IMR-90 (cell line): ENCODE measurements at regions not wholly inside any gene's neighbourhood (a gene's known extent, or its start where the extent isn't known, plus 50 kb on each side); places are given as distances from the start of the nearest gene placed in this dataset.

Experiments
- ATAC-seq: fragments of 200-7000 bp; cut with Tn5 transposase; 2 replicates; pipeline ENCODE4 v1.9.1; 2020; ENCODE audit warnings: low read depth, mild to moderate bottlenecking, moderate library complexity
- BruUV-seq: library from RNA; stranded (reverse); fragments of 400-500 nt; replicated peaks from 2 replicates; lab custom pipeline; 2021; lab: Mats Ljungman, UMichigan
- CTCF ChIA-PET: fragments of 300-600 bp; formaldehyde crosslinking; extraction: SDS; loops from one replicate; lab custom pipeline; 2021; ENCODE audit warnings: antibody characterized with exemption; lab: Yijun Ruan, JAX
- POLR2A ChIA-PET: fragments of 300-600 bp; sonication (Branson Sonifier 250); formaldehyde crosslinking; loops from one replicate; lab custom pipeline; 2022; ENCODE audit warnings: antibody characterized with exemption; ENCODE audit not compliant: unreplicated experiment; lab: Charles Lee
- DNase-seq: peaks from one replicate; pipeline ENCODE4 v3.0.0; 2013
- H2AFZ ChIP-seq: replicated peaks from 2 replicates; pipeline ENCODE3; 2013; ENCODE audit warnings: low read length, mild to moderate bottlenecking; ENCODE audit not compliant: poor library complexity
- H2AK5ac ChIP-seq: 2 replicates; pipeline ENCODE4 v1.6.1; 2013; ENCODE audit warnings: low read depth, low read length, inconsistent platforms
- H2AK9ac ChIP-seq: replicated peaks from 2 replicates; pipeline ENCODE3; 2013; ENCODE audit warnings: mild to moderate bottlenecking, low read depth, low read length, moderate library complexity; ENCODE audit not compliant: poor library complexity
- H2BK120ac ChIP-seq: 2 replicates; pipeline ENCODE4 v1.6.1; 2013; ENCODE audit warnings: low read depth, low read length, inconsistent platforms
- H2BK15ac ChIP-seq: 3 replicates; pipeline ENCODE4 v1.6.1; 2013; ENCODE audit warnings: low read depth, low read length, inconsistent platforms
- H2BK20ac ChIP-seq: 2 replicates; pipeline ENCODE4 v1.6.1; 2013; ENCODE audit warnings: low read depth, mild to moderate bottlenecking, inconsistent platforms, low read length, moderate library complexity
- H2BK5ac ChIP-seq: 2 replicates; pipeline ENCODE4 v1.6.1; 2013; ENCODE audit warnings: mild to moderate bottlenecking, low read depth, low read length, inconsistent platforms; ENCODE audit not compliant: poor library complexity, severe bottlenecking
- H3K14ac ChIP-seq: replicated peaks from 2 replicates; pipeline ENCODE4 v1.6.1; 2013; ENCODE audit warnings: low read depth, low read length, inconsistent platforms
- H3K18ac ChIP-seq: 2 replicates; pipeline ENCODE4 v1.6.1; 2013; ENCODE audit warnings: low read depth, low read length, control low read depth
- H3K23ac ChIP-seq: 2 replicates; pipeline ENCODE4 v1.6.1; 2013; ENCODE audit warnings: low read depth, low read length, inconsistent platforms
- H3K27ac ChIP-seq: 2 replicates; pipeline ENCODE4 v1.5.1; 2013; ENCODE audit warnings: mild to moderate bottlenecking, control low read depth, low read length; ENCODE audit not compliant: insufficient read depth
- H3K27me3 ChIP-seq: 2 replicates; pipeline ENCODE4 v1.6.1; 2013; ENCODE audit warnings: low read length; ENCODE audit not compliant: control insufficient read depth, insufficient read depth
- H3K36me3 ChIP-seq: 2 replicates; pipeline ENCODE4 v1.6.1; 2013; ENCODE audit warnings: low read length, mixed read lengths; ENCODE audit not compliant: control insufficient read depth, insufficient read depth
- H3K4ac ChIP-seq: 2 replicates; pipeline ENCODE4 v1.6.1; 2013; ENCODE audit warnings: low read depth, low read length, inconsistent platforms
- H3K4me1 ChIP-seq: 2 replicates; pipeline ENCODE4 v1.6.1; 2013; ENCODE audit warnings: low read length, mixed read lengths; ENCODE audit not compliant: control insufficient read depth, insufficient read depth
- H3K4me2 ChIP-seq: 2 replicates; pipeline ENCODE4 v1.6.1; 2013; ENCODE audit warnings: low read depth, mild to moderate bottlenecking, control low read depth, low read length, moderate library complexity
- H3K4me3 ChIP-seq: 2 replicates; pipeline ENCODE4 v1.5.1; 2013; ENCODE audit warnings: low read depth, mild to moderate bottlenecking, control low read depth, low read length, moderate library complexity; ENCODE audit not compliant: insufficient read depth
- H3K56ac ChIP-seq: 2 replicates; pipeline ENCODE4 v1.6.1; 2013; ENCODE audit warnings: low read length, inconsistent platforms; ENCODE audit not compliant: insufficient read depth; ENCODE audit errors: extremely low read depth
- H3K79me1 ChIP-seq, 2 experiments: 2 replicates each; pipeline ENCODE4 v1.6.1; 2013; ENCODE audit warnings: low read length in 2 of 2, inconsistent platforms in 1 of 2, low read depth in 1 of 2
- H3K9ac ChIP-seq: 2 replicates; pipeline ENCODE4 v1.6.1; 2013; ENCODE audit warnings: low read depth, low read length, control low read depth
- H3K9me1 ChIP-seq: 2 replicates; pipeline ENCODE4 v1.6.1; 2013; ENCODE audit warnings: low read length, inconsistent platforms; ENCODE audit not compliant: insufficient read depth
- H3K9me3 ChIP-seq: 2 replicates; pipeline ENCODE4 v1.6.1; 2013; ENCODE audit warnings: low read length; ENCODE audit not compliant: control insufficient read depth, insufficient read depth
- H4K20me1 ChIP-seq: 2 replicates; pipeline ENCODE4 v1.6.1; 2013; ENCODE audit warnings: low read length, inconsistent platforms; ENCODE audit not compliant: insufficient read depth
- H4K5ac ChIP-seq: 2 replicates; pipeline ENCODE4 v1.6.1; 2013; ENCODE audit warnings: mild to moderate bottlenecking, low read depth, low read length, control low read depth
- H4K8ac ChIP-seq, 2 experiments: 2 replicates each; pipeline ENCODE4 v1.6.1; 2013; ENCODE audit warnings: low read depth in 2 of 2, low read length in 2 of 2, control low read depth in 1 of 2, inconsistent platforms in 1 of 2
- H4K91ac ChIP-seq: 2 replicates; pipeline ENCODE4 v1.6.1; 2013; ENCODE audit warnings: low read depth, low read length, inconsistent platforms; ENCODE audit not compliant: insufficient read depth
- BHLHE40 ChIP-seq: fragments of 150-350 bp; IDR thresholded peaks from 2 replicates; pipeline ENCODE4 v1.6.1; 2016; ENCODE audit warnings: mild to moderate bottlenecking, low read depth, low read length
- CEBPB ChIP-seq: IDR thresholded peaks from 2 replicates; pipeline ENCODE4 v1.6.1; 2012; ENCODE audit warnings: low read depth, low read length, improper control_type of control experiment
- CHD1 ChIP-seq: IDR thresholded peaks from 2 replicates; pipeline ENCODE4 v1.6.1; 2012; ENCODE audit warnings: low read depth, low read length, improper control_type of control experiment
- ELK1 ChIP-seq: fragments of 150-350 bp; IDR thresholded peaks from 2 replicates; pipeline ENCODE4 v1.6.1; 2016; ENCODE audit warnings: low read depth, mild to moderate bottlenecking, low read length, moderate library complexity, borderline replicate concordance
- FOS ChIP-seq: fragments of 150-350 bp; IDR thresholded peaks from 2 replicates; pipeline ENCODE4 v1.6.1; 2016; ENCODE audit warnings: low read depth, low read length
- MAFK ChIP-seq: IDR thresholded peaks from 2 replicates; pipeline ENCODE4 v1.6.1; 2012; ENCODE audit warnings: low read depth, low read length, improper control_type of control experiment
- MAZ ChIP-seq: IDR thresholded peaks from 2 replicates; pipeline ENCODE4 v1.6.1; 2012; ENCODE audit warnings: low read depth, mild to moderate bottlenecking, low read length, improper control_type of control experiment, moderate library complexity, borderline replicate concordance
- MXI1 ChIP-seq: IDR thresholded peaks from 2 replicates; pipeline ENCODE4 v1.6.1; 2012; ENCODE audit warnings: low read depth, mild to moderate bottlenecking, low read length, moderate library complexity, borderline replicate concordance
- NFE2L2 ChIP-seq: fragments of 150-350 bp; IDR thresholded peaks from 2 replicates; pipeline ENCODE4 v1.6.1; 2016; ENCODE audit warnings: low read depth, mild to moderate bottlenecking, low read length
- POLR2A ChIP-seq: IDR thresholded peaks from 2 replicates; pipeline ENCODE4 v1.6.1; 2012; ENCODE audit warnings: mild to moderate bottlenecking, low read depth, low read length
- RAD21 ChIP-seq: IDR thresholded peaks from 2 replicates; pipeline ENCODE4 v1.6.1; 2012; ENCODE audit warnings: low read length, improper control_type of control experiment
- RCOR1 ChIP-seq: IDR thresholded peaks from 2 replicates; pipeline ENCODE4 v1.6.1; 2012; ENCODE audit warnings: mild to moderate bottlenecking, low read length, improper control_type of control experiment; ENCODE audit not compliant: insufficient replicate concordance
- RFX5 ChIP-seq: IDR thresholded peaks from 2 replicates; pipeline ENCODE4 v1.8.0; 2012; ENCODE audit warnings: low read depth, mild to moderate bottlenecking, low read length, moderate library complexity
- SMC3 ChIP-seq: fragments of 150-350 bp; IDR thresholded peaks from 2 replicates; pipeline ENCODE4 v1.6.1; 2016; ENCODE audit warnings: low read depth, mild to moderate bottlenecking, antibody characterized with exemption, low read length, moderate library complexity
- WGBS, 2 experiments: methylation state at CpG; one replicate each; pipeline versions ENCODE4 v1.1.5 to v1.1.7; 2013; ENCODE audit warnings: missing lambda C conversion rate in 2 of 2; ENCODE audit not compliant: insufficient read length in 1 of 2; ENCODE audit errors: extremely low coverage in 2 of 2; 5-methylcytosine and 5-hydroxymethylcytosine counted together
- dilution Hi-C: fragments of 300-500 bp; cut with HindIII; formaldehyde crosslinking; loops from one replicate; pipeline ENCODE4 v1.14.3; 2018; ENCODE audit warnings: low sequenced_read_pairs; ENCODE audit not compliant: unreplicated experiment
- in situ Hi-C: fragments of 300-500 bp; cut with MboI; formaldehyde crosslinking; loops from 3 replicates; pipeline ENCODE4 v1.14.3; 2019; ENCODE audit warnings: low sequenced_read_pairs, inconsistent platforms, mixed read lengths
- intact Hi-C: fragments of 100-400 bp; cut with micrococcal nuclease; formaldehyde crosslinking; loops from 2 replicates; pipeline ENCODE4 v1.10.0; 2022
- TF ChIP-seq, protein P1 (sequence below): conservative IDR thresholded peaks from 2 replicates; pipeline ENCODE4 v1.5.1; 2012; ENCODE audit warnings: mild to moderate bottlenecking, low read depth, low read length, improper control_type of control experiment
- TF ChIP-seq, protein P2 (sequence below): fragments of 150-350 bp; IDR thresholded peaks from 2 replicates; pipeline ENCODE4 v1.6.1; 2017; ENCODE audit warnings: mild to moderate bottlenecking, antibody characterized with exemption, low read length, low read depth

DNA sequence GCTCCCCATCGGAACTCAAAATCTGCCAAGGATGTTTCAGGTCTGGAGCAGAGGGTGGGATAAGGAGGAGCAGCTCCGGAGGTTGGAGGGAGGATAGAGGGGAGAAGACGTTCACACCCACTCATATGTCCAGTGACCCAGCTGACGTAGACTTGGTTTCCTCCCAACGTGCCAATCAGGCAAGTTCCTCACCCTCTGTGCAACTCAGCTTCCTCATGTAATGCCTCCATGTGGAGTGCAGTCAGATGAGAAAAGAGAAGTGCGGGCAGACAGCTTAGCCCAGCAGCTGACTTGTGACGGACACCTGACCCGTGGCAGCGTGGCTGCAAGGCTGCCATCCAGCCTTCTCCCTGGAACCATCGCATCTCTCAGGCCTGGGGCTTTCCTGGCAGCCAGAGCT, 86.8 kb downstream of the NPTX2 start:
- Histone ChIP-seq H3K9me3 (peaks cover 13% of the 10 kb centered on the region), H4K91ac (no peak overlapping the region), H2BK5ac (no peak overlapping the region), H4K20me1 (no peaks in the 10 kb centered on the region), H2BK20ac (no peak overlapping the region), H3K27ac (no peak overlapping the region), H3K4ac (no peak overlapping the region), H3K4me2 (no peak overlapping the region), H3K27me3 (no peaks in the 10 kb centered on the region), H2AK9ac (no peak overlapping the region), H4K8ac (no peak overlapping the region), H4K5ac (no peak overlapping the region), H3K23ac (no peak overlapping the region), H2BK15ac (no peak overlapping the region), H3K18ac (no peak overlapping the region), H3K4me1 (no peaks in the 10 kb centered on the region), H3K9ac (no peak overlapping the region), H2BK120ac (no peak overlapping the region), H3K4me3 (no peak overlapping the region), H3K56ac (no peak overlapping the region), H3K9me1 (no peaks in the 10 kb centered on the region), H2AK5ac (no peak overlapping the region), H3K14ac (no peak overlapping the region), H3K79me1 (no peaks in the 10 kb centered on the region), H2AFZ (no peak overlapping the region), H3K36me3 (no peaks in the 10 kb centered on the region)
- in situ Hi-C loops (no loop called here), intact Hi-C loops (no loop called here), dilution Hi-C loops (no loop called here)
- ChIA-PET POLR2A (no interaction called here), CTCF (no interaction called here)
- TF ChIP-seq SMC3 (no peak), RAD21 (no peak), ELK1 (no peak), BHLHE40 (no peak), MXI1 (no peak), MAZ (no peak), FOS (no peak), RFX5 (no peak), CHD1 (no peak), CEBPB (no peak), NFE2L2 (no peak), MAFK (no peak), POLR2A (no peak), RCOR1 (no peak)
- TF ChIP-seq, protein P1, sequence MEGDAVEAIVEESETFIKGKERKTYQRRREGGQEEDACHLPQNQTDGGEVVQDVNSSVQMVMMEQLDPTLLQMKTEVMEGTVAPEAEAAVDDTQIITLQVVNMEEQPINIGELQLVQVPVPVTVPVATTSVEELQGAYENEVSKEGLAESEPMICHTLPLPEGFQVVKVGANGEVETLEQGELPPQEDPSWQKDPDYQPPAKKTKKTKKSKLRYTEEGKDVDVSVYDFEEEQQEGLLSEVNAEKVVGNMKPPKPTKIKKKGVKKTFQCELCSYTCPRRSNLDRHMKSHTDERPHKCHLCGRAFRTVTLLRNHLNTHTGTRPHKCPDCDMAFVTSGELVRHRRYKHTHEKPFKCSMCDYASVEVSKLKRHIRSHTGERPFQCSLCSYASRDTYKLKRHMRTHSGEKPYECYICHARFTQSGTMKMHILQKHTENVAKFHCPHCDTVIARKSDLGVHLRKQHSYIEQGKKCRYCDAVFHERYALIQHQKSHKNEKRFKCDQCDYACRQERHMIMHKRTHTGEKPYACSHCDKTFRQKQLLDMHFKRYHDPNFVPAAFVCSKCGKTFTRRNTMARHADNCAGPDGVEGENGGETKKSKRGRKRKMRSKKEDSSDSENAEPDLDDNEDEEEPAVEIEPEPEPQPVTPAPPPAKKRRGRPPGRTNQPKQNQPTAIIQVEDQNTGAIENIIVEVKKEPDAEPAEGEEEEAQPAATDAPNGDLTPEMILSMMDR = no peak
- TF ChIP-seq, protein P2, sequence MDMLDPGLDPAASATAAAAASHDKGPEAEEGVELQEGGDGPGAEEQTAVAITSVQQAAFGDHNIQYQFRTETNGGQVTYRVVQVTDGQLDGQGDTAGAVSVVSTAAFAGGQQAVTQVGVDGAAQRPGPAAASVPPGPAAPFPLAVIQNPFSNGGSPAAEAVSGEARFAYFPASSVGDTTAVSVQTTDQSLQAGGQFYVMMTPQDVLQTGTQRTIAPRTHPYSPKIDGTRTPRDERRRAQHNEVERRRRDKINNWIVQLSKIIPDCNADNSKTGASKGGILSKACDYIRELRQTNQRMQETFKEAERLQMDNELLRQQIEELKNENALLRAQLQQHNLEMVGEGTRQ = no peak
- no TSS peak for BruUV-seq
- 49% methylated on average over 3 of the region's 10 CpGs; no CpG with 5 or more reads in 1 of the 2 experiments for WGBS, 2 experiments
- ATAC-seq (no peak), DNase-seq (no peak)
